Spleen (tissue), 11 donors: ENCODE measurements at regions not wholly inside any gene's neighbourhood (a gene's known extent, or its start where the extent isn't known, plus 50 kb on each side); places are given as distances from the start of the nearest gene placed in this dataset.

Experiments
- DNase-seq: peaks from one replicate; pipeline ENCODE4 v3.0.0-alpha.2; 2020
- H3K27ac ChIP-seq, 8 donors: fragments of 200-600 bp; sonication (generic) in 7 of 8; 1 replicate in 4 of 8; 2 replicates in 4 of 8; pipeline versions ENCODE4 v1.5.0 to v1.8.0; 2016 to 2021; ENCODE audit warnings: inconsistent platforms in 4 of 8, mild to moderate bottlenecking in 4 of 8, moderate library complexity in 1 of 8
- H3K27me3 ChIP-seq, 7 donors: fragments of 200-600 bp; sonication (generic) in 6 of 7; replicated peaks in 1 of 7; 1 replicate in 4 of 7; 2 replicates in 3 of 7; pipeline versions ENCODE4 v1.5.0 to v1.8.0; 2016 to 2021; ENCODE audit warnings: inconsistent platforms in 3 of 7, mild to moderate bottlenecking in 1 of 7
- H3K36me3 ChIP-seq, 6 donors: fragments of 200-600 bp; sonication (generic) in 5 of 6; 1 replicate in 4 of 6; 2 replicates in 2 of 6; pipeline versions ENCODE4 v1.5.0 to v1.8.0; 2016 to 2021; ENCODE audit warnings: inconsistent platforms in 2 of 6
- H3K4me1 ChIP-seq, 6 donors: fragments of 200-600 bp; sonication (generic) in 5 of 6; 1 replicate in 3 of 6; 2 replicates in 3 of 6; pipeline versions ENCODE4 v1.5.0 to v1.8.0; 2016 to 2021; ENCODE audit warnings: inconsistent platforms in 3 of 6
- H3K4me3 ChIP-seq, 8 donors: fragments of 200-600 bp; sonication (generic) in 7 of 8; 1 replicate in 4 of 8; 2 replicates in 4 of 8; pipeline versions ENCODE4 v1.5.0 to v1.8.0; 2016 to 2021; ENCODE audit warnings: inconsistent platforms in 4 of 8, mild to moderate bottlenecking in 4 of 8, moderate library complexity in 2 of 8
- H3K9me3 ChIP-seq, 8 donors: fragments of 200-600 bp; sonication (generic) in 7 of 8; 1 replicate in 4 of 8; 2 replicates in 4 of 8; pipeline versions ENCODE4 v1.5.0 to v1.8.0; 2016 to 2021; ENCODE audit warnings: inconsistent platforms in 4 of 8
- CTCF ChIP-seq, 11 experiments: fragments of 200-600 bp in 7 of 11; fragments of 450-650 bp in 4 of 11; sonication (generic) in 4 of 11; IDR thresholded peaks in 8 of 11; conservative IDR thresholded peaks in 3 of 11; 1 replicate in 7 of 11; 2 replicates in 4 of 11; pipeline versions ENCODE4 v1.4.0 to v1.8.0; 2016 to 2021; ENCODE audit warnings: antibody characterized with exemption in 11 of 11, inconsistent platforms in 4 of 11, mild to moderate bottlenecking in 1 of 11
- POLR2A ChIP-seq, 3 donors: fragments of 450-650 bp; IDR thresholded peaks; one replicate each; pipeline ENCODE4 v1.5.1; 2017; ENCODE audit warnings: antibody characterized with exemption in 3 of 3, mild to moderate bottlenecking in 1 of 3
- POLR2AphosphoS5 ChIP-seq, 3 donors: sonication (generic); formaldehyde crosslinking; IDR thresholded peaks; one replicate each; pipeline ENCODE4 v1.5.1; 2017; ENCODE audit warnings: antibody characterized with exemption in 3 of 3
- WGBS, 5 donors: extraction: QIAGEN DNeasy Blood & Tissue Kit in 3 of 5; methylation state at CpG; one replicate each; pipeline versions ENCODE4 v1.1.5 to v1.1.7; 2013 to 2018; 5-methylcytosine and 5-hydroxymethylcytosine counted together
- intact Hi-C: fragments of 100-400 bp; cut with DNase I; formaldehyde crosslinking; loops from one replicate; pipeline ENCODE4 v1.15.0; 2023; ENCODE audit warnings: low total_unique reads
- donor health status: healthy with polysubstance abuse.
- donor health status: DM: no; HTN: no; CAD: no; lungs with moderate emphysema.
- donor health status: DM: no; HTN: no; CAD: no.
- donor health status: Bipolar disorder and iron deficiency.
- donor health status: healthy.
- donor health status: DM: no; HTN: no; CAD: no.
- donor health status: DM: yes; HTN: yes; CAD: no.

- Histone ChIP-seq H3K4me3 (no peak overlapping the region), H3K9me3 (peaks cover 3 to 36% (median 20%) of the 10 kb centered on the region in 8 donors), H3K4me1 (peaks cover 0 to 6% (median 0%) of the 10 kb centered on the region in 6 donors), H3K27me3 (no peaks in the 10 kb centered on the region), H3K36me3 (no peaks in the 10 kb centered on the region), H3K27ac (peak overlapping the region in 6 of 8 donors; percentile 16 to 65 (median 44))
- WGBS, 5 donors: 63 to 82% (median 71%) methylated on average over 2 of the region's 2 CpGs
- DNase-seq: no peak
- TF ChIP-seq CTCF (IDR thresholded peaks at IDR 0.05 in 8 of 11, conservative IDR thresholded peaks at IDR 0.05 in 3 of 11) (no peak), POLR2AphosphoS5 (IDR thresholded peaks at IDR 0.05) (no peak), POLR2A (IDR thresholded peaks at IDR 0.05) (no peak)
- intact Hi-C loops: no loop called here
Observed at GRCh38 chr7:17444151-17444550, 145.7 kb downstream of the AHR start.

- intact Hi-C loops: no loop called here
- Histone ChIP-seq H3K4me1 (peaks cover 0 to 6% (median 0%) of the 10 kb centered on the region in 6 donors), H3K9me3 (peaks cover 3 to 38% (median 20%) of the 10 kb centered on the region in 8 donors), H3K4me3 (no peak overlapping the region), H3K27ac (peak overlapping the region in 6 of 8 donors; percentile 16 to 65 (median 44)), H3K27me3 (peaks cover 0 to 4% (median 0%) of the 10 kb centered on the region in 7 donors), H3K36me3 (no peaks in the 10 kb centered on the region)
- TF ChIP-seq POLR2AphosphoS5 (IDR thresholded peaks at IDR 0.05) (no peak), POLR2A (IDR thresholded peaks at IDR 0.05) (no peak), CTCF (IDR thresholded peaks at IDR 0.05 in 8 of 11, conservative IDR thresholded peaks at IDR 0.05 in 3 of 11) (no peak)
- WGBS, 5 donors: 42 to 66% (median 53%) methylated on average over 1 of the region's 1 CpG
- no peak for DNase-seq
Observed at GRCh38 chr7:17444673-17445072, 146.2 kb downstream of the AHR start.

DNA sequence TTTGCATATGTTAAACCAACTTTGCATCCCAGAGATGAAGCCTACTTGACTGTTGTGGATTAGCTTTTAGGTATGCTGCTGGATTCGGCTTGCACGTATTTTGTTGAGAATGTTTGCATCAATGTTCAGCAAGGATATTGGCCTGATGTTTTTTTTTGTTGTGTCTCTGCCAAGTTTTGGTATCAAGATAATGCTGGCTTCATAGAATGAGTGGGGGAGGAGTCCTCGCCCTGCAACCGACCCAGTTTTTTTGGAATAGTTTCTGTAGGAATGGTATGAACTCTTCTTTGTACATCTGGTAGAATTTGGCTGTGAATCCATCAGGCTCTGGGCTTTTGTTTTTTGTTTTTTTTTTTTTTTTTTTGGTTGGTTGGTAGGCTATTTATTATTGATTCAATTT is 147.9 kb downstream of the AHR start:
- no peak for DNase-seq
- Histone ChIP-seq H3K9me3 (peaks cover 3 to 30% (median 18%) of the 10 kb centered on the region in 8 donors), H3K27ac (no peak overlapping the region), H3K4me1 (peaks cover 0 to 6% (median 0%) of the 10 kb centered on the region in 6 donors), H3K4me3 (no peak overlapping the region), H3K36me3 (no peaks in the 10 kb centered on the region), H3K27me3 (peaks cover 0 to 5% (median 0%) of the 10 kb centered on the region in 7 donors)
- TF ChIP-seq CTCF (IDR thresholded peaks at IDR 0.05 in 8 of 11, conservative IDR thresholded peaks at IDR 0.05 in 3 of 11) (no peak), POLR2AphosphoS5 (IDR thresholded peaks at IDR 0.05) (no peak), POLR2A (IDR thresholded peaks at IDR 0.05) (no peak)
- WGBS, 5 donors: 59 to 93% (median 83%) methylated on average over 4 of the region's 4 CpGs
- intact Hi-C loops: no loop called here

DNA sequence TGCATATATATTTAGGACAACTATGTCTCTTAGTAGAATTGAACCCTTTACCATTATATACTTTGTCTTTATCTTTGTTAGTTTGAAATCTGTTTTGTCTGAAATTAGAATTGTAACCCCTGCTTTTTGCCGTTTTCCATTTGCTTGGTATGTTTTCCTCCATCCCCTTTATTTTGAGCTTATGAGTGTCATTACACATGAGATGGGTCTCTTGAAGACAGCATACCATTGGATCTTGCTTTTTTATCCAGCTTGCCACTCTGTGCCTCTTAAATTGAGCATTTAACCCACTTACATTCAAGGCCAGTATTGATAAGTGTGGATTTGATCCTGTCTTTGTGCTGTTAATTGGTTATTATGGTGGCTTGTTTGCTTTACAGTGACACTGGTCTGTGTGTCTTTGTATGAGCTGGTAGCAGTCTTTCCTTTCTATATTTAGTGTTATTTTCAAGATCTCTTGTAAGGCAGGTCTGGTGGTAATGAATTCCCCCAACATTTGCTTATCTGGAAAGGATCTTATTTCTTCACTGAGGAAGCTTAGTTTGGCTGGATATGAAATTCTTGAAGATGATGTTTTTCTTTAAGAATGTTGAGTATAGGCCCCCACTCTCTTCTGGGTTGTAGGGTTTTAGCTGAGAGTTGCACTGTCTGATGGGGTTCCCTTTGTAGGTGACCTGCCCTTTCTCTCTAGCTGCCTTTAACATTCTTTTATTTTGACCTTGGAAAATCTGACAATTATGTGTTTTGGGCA is 149.5 kb downstream of the AHR start:
- intact Hi-C loops: no loop called here
- no peak for DNase-seq
- 49 to 96% (median 87%) methylated on average over 1 of the region's 1 CpG for WGBS, 5 donors
- no peak for TF ChIP-seq POLR2A (IDR thresholded peaks at IDR 0.05)
- Histone ChIP-seq H3K9me3 (peaks cover 3 to 30% (median 18%) of the 10 kb centered on the region in 8 donors), H3K4me3 (no peak overlapping the region), H3K27me3 (peaks cover 0 to 5% (median 0%) of the 10 kb centered on the region in 7 donors), H3K36me3 (no peaks in the 10 kb centered on the region), H3K27ac (no peak overlapping the region), H3K4me1 (peaks cover 0 to 6% (median 0%) of the 10 kb centered on the region in 6 donors)
